Tibial artery (tissue), 4 donors: ENCODE measurements at regions not wholly inside any gene's neighbourhood (a gene's known extent, or its start where the extent isn't known, plus 50 kb on each side); places are given as distances from the start of the nearest gene placed in this dataset.

Experiments used
- DNase-seq, 2 donors: peaks; one replicate each; pipeline ENCODE4 v3.0.0-alpha.2; 2019
- H3K27ac ChIP-seq, 2 donors: fragments of 200-600 bp; sonication (generic) in 1 of 2; 1 replicate in 1 of 2; 2 replicates in 1 of 2; pipeline ENCODE4 v1.5.1; 2018 to 2019; ENCODE audit warnings: mild to moderate bottlenecking in 1 of 2
- H3K27me3 ChIP-seq, 2 donors: fragments of 200-600 bp; sonication (generic) in 1 of 2; one replicate each; pipeline versions ENCODE4 v1.5.1 to v1.6.0; 2016 to 2019
- H3K36me3 ChIP-seq, 3 donors: fragments of 200-600 bp; sonication (generic) in 2 of 3; one replicate each; pipeline ENCODE4 v1.5.1; 2016 to 2019; ENCODE audit warnings: mild to moderate bottlenecking in 2 of 3
- H3K4me1 ChIP-seq, 4 donors: fragments of 200-600 bp; sonication (generic) in 2 of 4; 1 replicate in 3 of 4; 2 replicates in 1 of 4; pipeline ENCODE4 v1.5.1; 2016 to 2019
- H3K4me3 ChIP-seq, 2 donors: fragments of 200-600 bp; sonication (generic) in 1 of 2; 1 replicate in 1 of 2; 2 replicates in 1 of 2; pipeline ENCODE4 v1.5.1; 2018 to 2019; ENCODE audit warnings: mild to moderate bottlenecking in 2 of 2
- H3K9me3 ChIP-seq, 3 donors: fragments of 200-600 bp; sonication (generic) in 1 of 3; one replicate each; pipeline ENCODE4 v1.5.1; 2016 to 2019
- CTCF ChIP-seq, 2 experiments: fragments of 200-600 bp in 1 of 2; fragments of 450-650 bp in 1 of 2; IDR thresholded peaks; one replicate each; pipeline ENCODE4 v1.5.1; 2017 to 2019; ENCODE audit warnings: antibody characterized with exemption in 2 of 2, mild to moderate bottlenecking in 1 of 2, moderate library complexity in 1 of 2
- intact Hi-C: fragments of 100-400 bp; cut with DNase I; formaldehyde crosslinking; loops from one replicate; pipeline ENCODE4 v1.15.0; 2023; ENCODE audit warnings: low total_unique reads

GRCh38 chr2:59957504-59957903 is 596.0 kb downstream of the BCL11A start:
- no peak for DNase-seq
- intact Hi-C loops, result no loop called here
- H3K4me3 ChIP-seq, result no peak overlapping the region
- TF ChIP-seq CTCF (IDR thresholded peaks at IDR 0.05), result no peak
- H3K27me3 ChIP-seq, result no peaks in the 10 kb centered on the region
- no peak overlapping the region for H3K27ac ChIP-seq
- H3K9me3 ChIP-seq, result no peaks in the 10 kb centered on the region
- H3K36me3 ChIP-seq, result no peaks in the 10 kb centered on the region
- H3K4me1 ChIP-seq, result no peaks in the 10 kb centered on the region

- intact Hi-C loops, result no loop called here
- no peak for TF ChIP-seq CTCF (IDR thresholded peaks at IDR 0.05)
- Histone ChIP-seq H3K27ac (no peak overlapping the region), H3K4me3 (no peak overlapping the region), H3K27me3 (no peaks in the 10 kb centered on the region), H3K36me3 (no peaks in the 10 kb centered on the region), H3K9me3 (no peaks in the 10 kb centered on the region), H3K4me1 (no peaks in the 10 kb centered on the region)
- no peak for DNase-seq
Observed at GRCh38 chr2:59956981-59957380, 596.5 kb downstream of the BCL11A start.

- no peaks in the 10 kb centered on the region for H3K9me3 ChIP-seq
- TF ChIP-seq CTCF (IDR thresholded peaks at IDR 0.05), result no peak
- no peaks in the 10 kb centered on the region for H3K4me1 ChIP-seq
- H3K36me3 ChIP-seq, result no peaks in the 10 kb centered on the region
- H3K4me3 ChIP-seq, result no peak overlapping the region
- DNase-seq, result no peak
- intact Hi-C loops, result no loop called here
- H3K27me3 ChIP-seq, result no peaks in the 10 kb centered on the region
- H3K27ac ChIP-seq, result no peak overlapping the region
Observed at GRCh38 chr2:59947917-59948541, 605.4 kb downstream of the BCL11A start.

- Histone ChIP-seq H3K36me3 (no peaks in the 10 kb centered on the region), H3K27ac (no peak overlapping the region), H3K4me3 (no peak overlapping the region), H3K4me1 (no peaks in the 10 kb centered on the region), H3K27me3 (no peaks in the 10 kb centered on the region), H3K9me3 (no peaks in the 10 kb centered on the region)
- DNase-seq, result no peak
- TF ChIP-seq CTCF (IDR thresholded peaks at IDR 0.05), result no peak
- intact Hi-C loops, result no loop called here
Observed at GRCh38 chr2:59947209-59947608, 606.2 kb downstream of the BCL11A start.

GRCh38 chr2:59939236-59939635 is 614.2 kb downstream of the BCL11A start:
- Histone ChIP-seq H3K27ac (no peak overlapping the region), H3K36me3 (no peaks in the 10 kb centered on the region), H3K4me3 (no peak overlapping the region), H3K4me1 (no peaks in the 10 kb centered on the region), H3K9me3 (no peaks in the 10 kb centered on the region), H3K27me3 (no peaks in the 10 kb centered on the region)
- TF ChIP-seq CTCF (IDR thresholded peaks at IDR 0.05), result no peak
- intact Hi-C loops, result no loop called here
- no peak for DNase-seq

- no peak overlapping the region for H3K4me3 ChIP-seq
- H3K27me3 ChIP-seq, result no peaks in the 10 kb centered on the region
- no peak for TF ChIP-seq CTCF (IDR thresholded peaks at IDR 0.05)
- DNase-seq, result no peak
- H3K27ac ChIP-seq, result no peak overlapping the region
- no peaks in the 10 kb centered on the region for H3K4me1 ChIP-seq
- intact Hi-C loops, result no loop called here
- no peaks in the 10 kb centered on the region for H3K36me3 ChIP-seq
- H3K9me3 ChIP-seq, result no peaks in the 10 kb centered on the region
Observed at GRCh38 chr2:59938181-59938580, 615.3 kb downstream of the BCL11A start.
